ENCODE measurements at regions not wholly inside any gene's neighbourhood (a gene's known extent, or its start where the extent isn't known, plus 50 kb on each side); places are given as distances from the start of the nearest gene placed in this dataset.
"Not testable (repeated sequence)": the region's sequence is repeated elsewhere in the genome, so short reads cannot be mapped to it uniquely, and the experiment has no call there.

- no peak for DNase-seq
These were observed 413.6 kb upstream of the TCF4 start for GRCh38 chr18:56001576-56001975.

DNA sequence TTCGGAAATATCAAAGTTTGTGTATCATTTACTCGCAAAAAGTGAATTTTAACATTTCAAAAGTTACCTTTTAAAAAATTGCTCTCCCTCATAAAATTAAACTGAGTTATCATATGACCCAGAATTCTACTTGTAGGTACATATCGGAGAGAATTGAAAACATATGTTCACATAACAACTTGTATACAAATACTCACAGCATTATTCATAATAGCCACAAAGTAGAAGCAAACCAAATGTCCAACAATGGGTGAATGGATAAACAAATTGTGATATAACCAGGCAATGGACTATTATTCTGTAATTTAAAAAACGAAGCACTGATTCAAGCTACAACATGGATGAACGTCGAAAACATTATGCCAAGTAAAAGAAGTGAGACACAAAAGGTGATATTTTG, 412.0 kb upstream of the TCF4 start:
- no peak for DNase-seq

GRCh38 chr18:55999641-56000040, 411.6 kb upstream of the TCF4 start:
- DNase-seq: no peak

DNA sequence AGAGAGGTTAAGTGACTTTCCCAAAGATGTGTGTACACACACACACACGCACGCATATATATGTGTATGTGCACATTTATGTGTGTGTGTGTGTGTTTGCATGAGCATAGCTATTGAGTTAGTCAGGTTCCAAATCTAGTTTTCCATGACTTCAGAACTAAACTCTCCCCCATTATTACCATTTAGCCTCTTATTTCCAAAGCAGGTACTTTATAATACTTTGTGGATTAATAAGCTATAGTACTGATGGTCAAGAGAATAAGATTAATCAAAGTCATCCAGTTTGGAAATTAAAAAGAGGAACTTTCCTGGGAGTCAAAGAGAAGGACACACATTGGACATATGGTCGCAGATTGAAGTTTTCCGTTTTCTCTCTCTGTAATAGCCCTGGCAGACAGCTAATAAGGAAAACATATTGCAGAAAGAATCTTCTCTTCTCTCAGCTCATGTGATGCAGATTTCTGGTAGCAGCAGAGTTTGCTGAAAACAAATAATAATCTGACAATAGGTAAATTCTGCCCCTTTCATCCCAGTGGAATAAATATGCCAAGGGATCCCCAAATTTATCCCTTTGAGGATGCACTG, 410.9 kb upstream of the TCF4 start:
- no peak for DNase-seq

GRCh38 chr18:55998071-55998522, 410.1 kb upstream of the TCF4 start:
- DNase-seq: no peak

- no peak for DNase-seq
These were observed 409.2 kb upstream of the TCF4 start for GRCh38 chr18:55997151-55997561.

- no peak for DNase-seq
These were observed 408.7 kb upstream of the TCF4 start for GRCh38 chr18:55996717-55997116.

DNA sequence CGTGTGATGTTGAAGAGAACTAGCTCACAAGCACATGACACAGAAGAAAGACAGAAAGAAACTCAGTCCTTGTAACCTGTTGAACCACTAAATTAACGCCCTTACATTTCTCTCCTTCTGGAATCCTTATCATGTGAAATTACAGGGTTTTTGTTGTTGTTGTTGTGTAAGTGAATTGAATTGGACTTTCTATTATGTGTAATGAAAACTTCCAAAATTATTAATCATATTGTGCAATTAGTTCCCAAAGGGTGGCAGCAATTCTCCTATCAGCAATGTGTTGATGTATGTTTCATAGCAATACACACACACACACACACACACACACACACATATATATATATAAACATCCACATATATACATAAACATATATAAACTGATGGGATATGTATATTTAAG, 402.2 kb upstream of the TCF4 start:
- DNase-seq: no peak

- DNase-seq: no peak
These were observed 400.5 kb upstream of the TCF4 start for GRCh38 chr18:55988537-55988936.

DNA sequence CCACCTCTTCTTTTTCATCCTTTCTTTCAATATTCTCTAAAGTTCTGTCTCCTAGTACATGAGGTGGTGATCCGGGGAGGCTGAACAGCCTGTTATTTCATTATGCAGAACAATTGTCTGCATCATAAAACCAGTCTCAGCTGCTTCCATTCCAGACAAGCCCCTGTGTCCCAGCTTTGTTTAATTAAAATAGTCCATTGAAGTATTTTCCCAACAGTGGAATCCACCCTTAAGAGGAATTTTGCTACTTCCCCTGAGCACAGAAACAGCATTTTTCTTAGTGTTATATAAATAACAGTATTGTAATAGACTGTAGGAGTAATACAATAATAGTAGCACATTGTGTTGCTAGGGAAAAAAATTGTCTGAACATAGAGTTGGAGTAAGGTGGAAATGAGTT, 395.4 kb upstream of the TCF4 start:
- DNase-seq: no peak

DNA sequence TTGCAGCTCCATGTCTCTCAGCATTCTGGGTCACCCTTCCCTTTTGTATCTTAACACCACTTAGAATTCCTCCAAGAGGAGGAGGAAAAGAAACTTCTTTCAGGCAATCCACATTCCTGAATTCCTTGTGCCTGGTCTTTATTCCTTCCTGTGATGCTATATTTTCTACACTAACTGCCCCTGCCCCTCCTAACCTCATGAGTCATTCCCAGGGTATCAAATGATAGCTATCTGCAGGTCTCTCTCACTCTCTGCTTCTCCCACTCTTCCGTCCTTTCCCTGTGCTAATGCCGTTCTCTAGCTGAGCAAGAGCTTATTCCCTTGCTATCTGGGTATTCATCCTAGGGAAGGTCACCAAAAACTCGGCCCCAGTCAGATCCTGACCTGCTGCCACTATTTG, 395.0 kb upstream of the TCF4 start:
- no peak for DNase-seq

GRCh38 chr18:55981712-55982475, 393.9 kb upstream of the TCF4 start:
- no peak for DNase-seq

DNA sequence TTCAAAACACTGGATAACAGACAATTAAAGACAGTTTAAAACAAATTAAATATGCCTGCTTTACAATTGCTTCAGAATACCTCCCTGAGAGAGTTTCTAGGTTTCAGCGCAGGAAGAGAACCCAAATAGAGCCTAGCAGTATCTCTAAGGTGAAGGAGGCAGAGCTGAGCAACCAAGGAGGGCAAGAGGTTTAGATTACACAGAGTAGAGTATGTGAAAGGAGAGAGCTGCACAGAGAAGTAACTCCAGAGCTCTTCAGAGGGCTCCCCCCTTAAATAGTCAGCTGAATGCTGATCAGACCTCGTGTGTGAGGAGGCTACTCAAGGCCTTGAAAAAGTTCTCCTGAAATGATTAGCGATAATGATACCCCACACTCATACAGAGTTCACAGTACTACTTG, 386.5 kb upstream of the TCF4 start:
- no peak for DNase-seq

DNA sequence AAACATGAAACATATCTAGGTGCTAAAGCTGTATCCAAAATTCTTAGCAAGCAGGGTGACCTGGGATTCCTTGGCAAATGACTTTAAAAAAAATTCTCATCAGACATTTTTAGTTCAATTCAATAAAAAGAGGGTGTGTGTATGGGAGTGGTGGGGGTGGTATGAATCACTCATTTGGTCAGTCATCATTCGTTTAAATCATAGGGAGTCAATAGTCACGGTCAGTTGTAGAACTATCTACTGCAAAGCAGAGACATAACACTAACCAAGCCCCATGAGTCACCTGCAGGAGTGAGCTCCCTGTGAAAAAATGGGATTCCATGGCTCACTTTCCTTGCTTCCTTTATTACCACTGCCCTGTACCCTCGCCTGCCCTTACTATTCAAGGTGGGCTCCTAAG, 380.6 kb upstream of the TCF4 start:
- no peak for DNase-seq

DNA sequence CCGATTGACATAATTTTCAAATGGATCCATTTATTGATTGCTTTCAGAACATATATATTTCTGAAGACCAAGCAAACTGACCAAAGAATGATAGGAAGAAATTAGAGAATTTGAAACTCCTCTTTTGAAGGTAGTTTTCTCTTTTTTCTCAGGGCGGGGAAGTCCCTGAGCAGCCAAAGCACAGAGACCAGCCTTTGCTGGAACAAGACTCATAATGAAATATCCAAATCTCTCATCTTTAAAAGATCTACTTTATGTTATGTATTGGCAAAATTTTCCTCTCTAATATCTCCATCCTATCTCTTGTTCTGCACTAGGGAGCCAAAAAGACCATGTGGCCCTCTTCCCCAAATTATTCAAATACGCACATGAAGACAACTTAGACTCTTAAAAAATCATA, 379.0 kb upstream of the TCF4 start:
- no peak for DNase-seq

DNA sequence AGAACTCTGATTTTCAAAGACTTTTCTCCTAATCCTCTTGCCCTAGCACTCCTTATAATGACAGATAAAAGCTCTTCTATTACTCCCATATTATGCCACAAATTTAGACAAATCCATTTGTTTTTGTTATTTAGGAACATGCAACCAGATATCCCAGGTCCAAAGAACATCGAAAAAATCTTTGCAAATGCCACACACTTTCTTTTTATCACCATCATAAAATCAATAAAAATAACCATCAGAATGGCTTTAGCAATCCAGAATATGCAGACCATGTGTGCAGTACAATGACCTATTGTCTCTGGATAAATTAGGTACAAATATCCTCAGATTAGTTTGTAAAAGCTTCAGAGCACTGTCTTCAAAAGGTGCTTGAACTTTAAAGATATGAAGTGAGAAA, 376.2 kb upstream of the TCF4 start:
- DNase-seq: no peak

DNA sequence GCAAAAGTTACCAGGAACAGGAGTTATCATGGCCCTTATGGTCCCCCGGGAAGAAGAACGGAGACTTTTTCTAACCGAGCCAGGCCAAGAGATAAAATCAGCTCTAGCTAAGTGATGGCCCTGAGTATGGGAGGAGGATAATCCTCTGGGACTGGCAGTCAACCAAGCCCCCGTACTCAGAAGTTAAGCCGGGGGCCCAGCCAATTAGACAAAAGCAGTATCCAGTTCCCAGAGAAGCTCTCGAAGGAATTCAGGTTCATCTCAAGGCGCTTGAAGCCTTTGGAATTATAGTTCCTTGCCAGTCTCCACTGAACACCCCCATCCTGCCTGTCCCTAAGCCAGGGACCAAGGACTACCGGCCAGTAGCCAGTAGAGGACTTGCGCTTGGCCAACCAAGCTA, 365.3 kb upstream of the TCF4 start:
- no peak for DNase-seq

DNA sequence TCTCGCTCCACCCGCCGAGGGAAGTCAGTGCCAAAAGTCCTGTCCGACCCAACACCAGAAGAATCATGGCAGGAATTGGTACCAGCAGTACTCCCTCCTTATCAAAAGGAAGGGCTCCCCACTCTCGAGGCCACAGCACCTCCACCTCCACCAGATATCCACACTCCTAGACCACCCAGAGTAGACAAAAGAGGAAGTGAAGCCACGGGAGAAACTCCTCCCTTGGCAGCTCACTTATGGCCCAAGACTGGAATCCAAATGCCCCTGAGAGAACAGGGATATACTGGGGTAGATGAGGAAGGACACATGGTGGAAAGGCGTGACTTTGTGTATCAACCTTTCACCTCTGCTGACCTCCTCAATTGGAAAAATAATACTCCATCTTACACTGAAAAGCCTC, 363.7 kb upstream of the TCF4 start:
- not testable (repeated sequence) for DNase-seq

GRCh38 chr18:55950379-55951166, 362.6 kb upstream of the TCF4 start:
- no peak for DNase-seq

DNA sequence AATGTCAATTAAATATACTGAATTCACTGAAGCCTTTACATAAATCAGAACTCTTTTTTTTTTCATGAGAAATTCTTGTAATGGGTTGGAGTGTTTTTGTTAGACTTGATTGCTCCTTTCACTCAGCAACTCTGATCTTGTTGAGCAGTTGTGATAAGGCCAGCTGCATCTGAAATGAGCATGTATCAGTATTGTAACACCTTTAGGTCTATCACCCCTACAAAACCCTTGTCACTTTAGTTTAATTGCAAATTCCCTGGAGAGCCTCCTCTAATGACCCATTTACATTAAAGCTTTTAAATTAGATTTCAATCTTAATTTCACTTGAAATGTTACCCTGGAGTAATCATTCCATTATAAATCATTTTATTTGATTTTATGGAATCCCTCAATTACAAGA, 346.8 kb upstream of the TCF4 start:
- no peak for DNase-seq

DNA sequence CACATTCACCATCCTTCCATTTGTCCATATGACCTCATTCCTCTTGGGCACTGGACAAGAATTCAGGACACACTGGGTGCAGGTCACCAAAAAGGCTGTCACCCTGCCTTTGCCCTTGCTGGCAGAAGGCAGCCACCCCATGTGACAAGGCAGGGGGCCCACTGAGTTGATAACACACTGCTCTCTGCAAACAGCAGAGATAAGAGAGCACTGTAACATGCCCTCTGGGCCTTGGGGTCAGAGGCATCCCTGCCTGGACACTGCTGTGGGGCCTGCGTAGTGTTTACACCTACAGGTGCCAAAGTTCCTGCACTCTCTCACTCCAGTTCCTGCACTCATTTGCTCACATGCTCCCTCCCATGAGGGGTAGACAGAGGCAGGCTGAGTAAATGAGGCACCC, 344.7 kb upstream of the TCF4 start:
- no peak for DNase-seq

DNA sequence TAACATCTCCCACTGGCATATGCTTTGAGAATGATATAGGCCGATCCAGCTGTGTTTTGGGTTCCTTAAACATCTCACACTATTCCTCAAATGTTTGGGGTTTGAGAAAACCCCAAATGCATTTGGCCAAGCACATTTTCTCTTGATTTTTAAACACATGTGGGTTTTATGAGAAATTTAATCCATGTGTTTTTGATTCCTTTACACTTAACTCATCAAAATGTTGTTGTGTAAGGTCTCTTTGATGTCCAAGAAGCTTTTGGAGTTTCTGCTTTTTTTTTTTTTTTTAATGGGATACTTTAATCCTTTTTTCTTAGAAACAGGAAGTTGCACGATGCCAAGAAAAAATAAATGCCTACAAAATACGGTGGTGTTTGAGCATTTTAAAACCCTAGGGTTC, 339.8 kb upstream of the TCF4 start:
- peak; percentile 3 for DNase-seq

- DNase-seq: no peak
These were observed 337.8 kb upstream of the TCF4 start for GRCh38 chr18:55925772-55926171.

- no peak for DNase-seq
These were observed 332.1 kb upstream of the TCF4 start for GRCh38 chr18:55920063-55920462.
